Iris pigment epithelial cell (primary cell): ENCODE measurements at regions not wholly inside any gene's neighbourhood (a gene's known extent, or its start where the extent isn't known, plus 50 kb on each side); places are given as distances from the start of the nearest gene placed in this dataset.
A peak's percentile ranks its signal among the peaks of the same experiment; 100 is the strongest.

Experiments
- DNase-seq: peaks from one replicate; pipeline ENCODE4 v3.0.0-alpha.2; 2011; ENCODE audit warnings: low read depth

DNA sequence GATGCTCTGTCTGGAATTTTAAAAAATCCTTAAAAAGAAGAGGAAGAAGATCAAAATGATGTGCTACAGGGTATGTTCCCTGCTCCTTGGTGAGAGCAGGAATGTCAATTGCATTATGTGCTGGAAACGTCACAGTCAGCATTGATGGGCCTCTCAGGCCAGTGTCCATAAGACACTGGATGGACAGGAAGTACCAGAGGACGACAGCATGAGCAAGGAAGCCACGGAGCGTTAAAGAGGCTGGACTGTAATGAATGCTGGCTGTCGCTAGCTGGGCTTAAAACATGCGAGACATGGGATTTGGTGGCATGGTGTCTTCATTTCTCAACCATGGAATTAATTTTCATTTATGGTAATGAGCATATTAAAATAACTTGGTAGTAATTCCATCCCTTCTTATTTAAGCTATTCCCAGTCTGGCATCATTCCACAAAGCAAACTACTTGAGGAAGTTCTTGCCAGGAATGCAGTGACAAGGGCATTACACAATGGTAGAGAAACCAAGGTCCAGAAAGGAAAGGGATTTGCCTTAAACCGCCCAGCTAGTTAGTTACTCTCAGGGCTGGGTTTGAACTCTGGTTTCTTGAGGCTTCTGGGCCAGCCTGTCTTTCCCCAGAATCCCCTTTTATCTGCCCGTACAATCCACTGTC is 166.6 kb upstream of the SOX4 start:
- peak; percentile 17 for DNase-seq

DNA sequence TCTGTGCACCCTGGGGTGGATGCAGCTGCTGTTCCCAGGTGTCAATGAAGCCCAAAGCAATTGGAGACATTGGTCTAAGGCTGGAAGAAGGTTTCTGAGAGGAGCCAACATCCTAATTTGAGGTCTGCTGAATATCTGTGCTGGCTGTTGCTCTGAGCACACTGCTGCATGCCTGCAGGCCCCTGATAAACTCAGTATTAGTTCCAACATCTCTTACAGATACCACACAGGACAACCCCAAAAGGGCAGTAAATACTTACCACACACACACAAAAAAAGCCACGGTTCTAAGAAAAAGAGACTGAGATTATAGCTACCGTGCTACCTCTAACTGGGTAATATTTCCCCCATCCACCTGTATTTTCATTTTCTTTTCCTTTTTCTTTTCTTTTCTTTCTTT is 164.3 kb upstream of the SOX4 start:
- no peak for DNase-seq

DNA sequence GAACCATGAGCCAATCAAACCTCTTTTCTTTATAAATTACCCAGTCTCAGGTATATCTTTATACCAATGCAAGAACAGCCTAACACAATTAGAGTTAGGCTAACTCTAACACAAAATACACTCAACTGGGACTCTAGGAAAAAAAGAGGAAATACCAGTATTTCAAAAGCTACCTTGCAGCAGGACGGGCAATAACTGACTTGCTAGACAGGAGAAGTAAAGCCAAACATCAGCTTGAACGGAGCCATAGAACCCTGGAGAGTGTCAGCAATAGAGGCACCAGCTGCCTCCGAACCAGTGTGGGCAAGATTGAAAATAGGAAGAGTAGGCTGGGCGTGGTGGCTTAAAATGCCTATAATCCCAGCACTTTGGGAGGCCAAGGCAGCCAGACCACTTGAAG is 162.0 kb upstream of the SOX4 start:
- no peak for DNase-seq

DNA sequence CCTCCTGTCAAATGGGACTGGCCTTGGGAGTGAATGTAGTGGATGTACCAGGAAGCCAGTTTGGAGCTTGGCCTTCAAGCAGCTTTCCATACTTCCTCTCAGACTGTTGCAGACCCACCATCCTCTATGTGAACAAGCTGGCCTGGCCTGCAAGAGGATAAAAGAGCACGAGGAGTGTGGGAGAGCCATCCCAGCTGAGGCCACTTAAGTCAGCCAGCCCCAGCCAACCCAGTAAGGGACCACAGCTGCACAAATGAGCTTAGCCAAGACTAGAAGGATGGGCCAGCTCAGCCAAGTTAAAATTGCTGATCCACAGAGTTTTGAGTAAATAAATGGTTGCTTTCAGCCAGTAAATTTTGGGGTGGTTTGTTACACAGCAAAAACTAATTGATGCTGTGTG is 156.9 kb upstream of the SOX4 start:
- no peak for DNase-seq

DNA sequence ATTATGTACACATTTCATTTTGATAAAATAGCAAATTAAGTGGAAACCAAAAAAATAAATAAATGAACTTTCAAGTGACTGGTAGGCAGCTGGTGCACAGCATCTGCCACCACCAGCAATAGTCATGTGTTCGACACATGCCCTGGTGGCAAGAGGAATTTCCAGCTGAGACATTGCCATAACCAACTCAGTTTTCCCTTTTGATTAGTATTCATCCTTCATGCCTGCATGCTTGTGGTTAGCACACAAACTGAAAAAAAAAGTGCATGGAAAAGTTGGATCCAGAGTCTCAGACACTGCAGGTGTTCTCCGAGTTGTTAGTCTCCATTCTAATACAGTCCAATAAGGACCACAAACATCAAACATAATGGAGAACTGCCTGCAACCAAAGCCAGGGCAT is 156.0 kb upstream of the SOX4 start:
- DNase-seq = no peak

DNA sequence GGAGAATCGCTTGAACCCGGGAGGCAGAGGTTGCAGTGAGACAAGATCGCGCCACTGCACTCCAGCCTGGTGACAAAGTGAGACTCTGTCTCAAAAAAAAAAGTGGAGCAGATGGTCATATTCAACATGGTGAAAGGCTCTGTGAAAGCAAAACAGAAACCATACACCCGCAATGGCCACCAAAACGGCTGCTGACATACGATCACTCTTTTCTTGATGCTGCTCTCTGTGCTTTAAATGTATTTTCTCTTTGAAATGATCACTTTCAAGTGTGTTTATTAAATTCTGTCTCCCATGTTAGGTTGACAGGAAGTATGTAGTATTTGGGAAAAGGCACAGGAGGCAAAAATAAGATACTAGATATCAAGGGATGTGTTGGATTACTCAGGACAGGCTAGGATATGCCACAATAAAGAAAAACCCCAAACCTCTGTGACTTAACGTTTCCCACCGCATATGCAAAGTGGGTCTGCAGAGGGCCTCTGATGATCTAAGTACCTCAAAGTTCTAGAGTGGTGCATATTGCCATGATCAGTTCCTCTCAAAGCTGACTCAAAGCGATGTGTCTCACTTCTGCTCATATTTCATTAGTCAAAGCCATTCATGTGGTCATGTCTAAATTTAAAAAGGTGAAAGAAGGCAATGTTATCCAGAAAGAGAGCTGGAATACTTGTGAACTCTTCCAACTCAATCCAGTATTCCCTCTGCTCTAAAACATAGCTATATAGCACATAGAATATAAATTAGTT is 155.1 kb upstream of the SOX4 start:
- DNase-seq = peak; percentile 14

DNA sequence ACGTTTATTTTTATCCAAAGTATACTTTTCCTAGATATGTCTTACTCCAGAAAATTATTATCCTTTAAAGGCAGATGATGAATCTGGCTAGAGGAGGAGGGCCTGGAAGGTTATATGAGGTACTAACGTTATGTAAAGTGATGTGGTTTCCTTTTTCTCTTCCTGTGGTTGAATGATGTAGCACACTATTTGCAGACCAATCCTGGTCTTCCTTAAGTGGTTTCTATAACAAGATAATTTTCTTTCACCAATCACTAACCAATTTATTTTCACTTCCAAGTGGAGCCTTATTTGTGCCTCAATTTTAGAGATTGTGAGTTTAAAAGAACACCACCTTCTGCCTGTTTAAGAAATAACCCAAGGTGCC is 154.6 kb upstream of the SOX4 start:
- peak; percentile 40 for DNase-seq

DNA sequence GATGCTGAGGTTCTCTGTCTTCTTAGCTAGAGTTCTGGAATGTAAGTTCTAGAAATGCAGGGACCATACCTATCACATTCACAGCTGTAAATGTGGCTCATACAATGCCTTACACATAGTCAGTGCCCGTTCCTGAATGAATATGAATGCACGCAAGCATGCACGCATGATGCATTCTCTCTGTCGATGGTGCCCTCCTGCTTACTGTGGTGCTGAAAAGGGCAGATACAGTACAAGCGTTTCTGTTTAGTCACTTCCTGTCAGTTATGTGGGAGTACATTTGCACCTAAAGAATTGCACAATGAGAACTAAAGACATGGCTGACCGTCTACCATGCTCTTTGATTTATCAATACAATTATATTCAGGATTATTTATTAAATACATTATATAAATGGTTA is 152.2 kb upstream of the SOX4 start:
- DNase-seq = peak; percentile 86

DNA sequence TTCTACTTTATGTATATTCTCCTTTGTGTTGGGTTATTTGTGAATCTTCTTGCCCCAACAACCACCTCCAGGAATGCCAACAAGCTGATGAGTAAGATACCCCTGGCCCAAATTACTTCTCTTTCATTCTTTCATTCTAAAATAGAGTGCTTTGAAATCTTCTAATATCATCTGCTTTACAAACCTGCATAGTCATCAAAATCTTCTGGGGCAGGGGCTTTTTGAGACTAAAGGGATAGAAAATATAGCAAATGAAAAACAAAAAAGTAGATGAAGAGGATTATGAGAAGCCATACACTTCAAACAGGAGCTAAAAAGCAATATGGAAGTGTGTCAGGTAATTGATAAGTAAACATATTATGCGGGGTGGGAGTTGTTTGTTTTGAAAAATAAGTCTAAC is 150.7 kb upstream of the SOX4 start:
- DNase-seq = no peak

DNA sequence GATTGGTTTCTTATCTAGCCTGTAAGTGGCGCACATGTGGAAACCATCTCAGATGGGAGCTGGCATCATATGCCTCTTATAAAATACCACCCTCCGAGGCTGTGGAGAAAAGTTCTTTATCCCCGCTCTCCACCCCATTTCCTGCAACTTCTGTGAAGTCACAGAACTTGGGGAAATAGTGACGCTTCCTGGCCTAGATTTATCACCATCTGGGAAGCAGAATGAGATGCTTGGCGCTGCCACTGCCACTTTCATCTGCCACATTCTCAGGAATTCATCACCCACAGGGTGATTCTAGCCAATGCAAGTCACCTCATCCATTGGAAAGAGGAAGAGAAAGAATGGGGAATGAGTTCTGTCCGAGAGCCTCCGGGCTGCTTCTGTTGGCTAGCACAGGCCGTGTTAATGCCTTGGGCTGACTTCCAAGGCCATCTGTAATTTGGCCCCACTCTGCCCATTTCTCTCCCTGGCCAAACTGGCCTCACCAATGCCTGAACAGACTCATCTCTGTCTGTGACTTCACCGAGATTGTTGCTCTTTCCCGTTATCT is 148.8 kb upstream of the SOX4 start:
- no peak for DNase-seq

DNA sequence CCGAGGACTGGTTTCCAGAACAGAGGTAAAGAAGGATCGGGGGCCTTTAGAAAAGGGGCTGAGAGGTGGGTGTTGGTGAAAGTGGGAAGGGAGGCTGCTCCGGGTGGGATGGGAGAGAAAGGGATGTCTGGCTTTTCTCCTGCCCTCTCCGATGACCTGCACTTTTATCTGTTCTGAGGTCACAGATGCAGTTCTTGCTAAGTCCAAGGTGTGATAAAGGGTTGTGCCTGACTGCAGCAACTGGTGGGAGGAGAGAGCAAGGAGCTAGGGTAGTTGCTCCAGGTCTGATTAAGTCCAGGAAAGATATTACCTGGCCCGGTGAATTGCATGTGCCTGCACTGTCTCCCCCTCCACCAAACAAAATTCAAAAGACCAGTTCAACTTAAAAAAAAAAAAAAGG is 145.6 kb upstream of the SOX4 start:
- no peak for DNase-seq

DNA sequence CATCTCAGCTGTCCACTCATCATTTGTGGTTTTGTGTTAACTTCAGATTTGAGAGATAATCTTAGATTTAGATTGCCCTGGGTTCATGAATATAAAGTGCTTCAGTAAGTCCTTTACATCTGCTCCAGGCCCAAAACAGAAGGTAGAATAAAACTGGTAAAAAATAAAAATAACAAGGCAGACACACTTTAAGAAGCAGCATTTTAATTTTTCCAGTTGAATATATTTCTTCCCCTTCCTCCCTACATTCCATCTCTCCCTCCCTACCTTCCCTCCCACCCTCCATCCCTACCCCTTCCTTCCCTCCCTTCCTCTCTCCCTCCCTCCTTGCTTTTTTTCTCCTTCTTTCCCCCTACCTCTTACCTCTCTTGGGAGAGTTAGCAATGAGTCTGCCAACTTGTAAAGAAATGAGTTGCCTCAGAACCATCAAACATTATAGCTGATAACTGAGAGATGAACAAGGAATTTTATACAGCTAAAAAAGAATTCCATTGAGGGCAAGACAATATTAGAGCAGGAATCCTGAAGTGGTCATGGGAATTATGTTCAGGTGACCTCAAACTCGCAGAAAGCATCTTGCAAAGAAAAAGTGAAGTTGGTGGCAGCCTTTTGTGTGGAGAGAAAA is 145.0 kb upstream of the SOX4 start:
- no peak for DNase-seq

DNA sequence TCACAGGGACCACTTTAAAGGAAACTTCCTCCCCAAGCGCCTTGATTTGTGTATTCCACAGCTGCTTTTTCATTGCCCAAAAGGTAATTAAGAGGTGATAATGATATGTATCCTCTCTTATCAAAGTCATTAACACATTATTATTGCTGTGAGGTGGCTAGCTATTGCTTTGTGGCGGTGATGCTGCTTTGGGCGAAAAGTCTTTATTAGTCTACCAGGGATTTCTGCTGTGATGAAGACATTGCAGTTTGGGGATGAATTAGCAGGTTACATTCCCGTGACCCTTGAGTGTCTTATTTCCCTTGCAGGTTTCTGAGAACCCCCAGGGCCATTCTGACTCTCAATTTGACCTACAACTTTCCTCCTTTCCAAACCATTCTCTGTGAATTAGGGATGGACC is 143.4 kb upstream of the SOX4 start:
- no peak for DNase-seq

DNA sequence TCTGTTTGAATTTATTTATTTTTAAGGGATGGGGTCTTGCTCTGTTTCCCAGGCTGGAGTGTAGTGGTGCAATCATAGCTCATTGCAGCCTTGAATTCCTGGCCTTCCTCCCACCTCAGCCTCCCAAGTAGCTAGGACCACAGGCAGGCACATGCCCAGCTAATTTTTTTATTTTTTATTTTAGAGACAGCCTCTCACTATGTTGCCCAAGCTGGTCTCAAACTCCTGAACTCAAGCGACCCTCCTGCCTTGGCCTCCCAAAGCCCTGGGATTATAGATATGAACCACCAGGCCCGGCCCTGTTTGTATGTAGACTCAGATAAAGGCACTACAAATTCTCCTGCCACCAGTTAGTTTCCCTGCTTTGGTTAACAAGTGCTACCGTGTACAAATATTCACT is 142.9 kb upstream of the SOX4 start:
- DNase-seq = no peak

DNA sequence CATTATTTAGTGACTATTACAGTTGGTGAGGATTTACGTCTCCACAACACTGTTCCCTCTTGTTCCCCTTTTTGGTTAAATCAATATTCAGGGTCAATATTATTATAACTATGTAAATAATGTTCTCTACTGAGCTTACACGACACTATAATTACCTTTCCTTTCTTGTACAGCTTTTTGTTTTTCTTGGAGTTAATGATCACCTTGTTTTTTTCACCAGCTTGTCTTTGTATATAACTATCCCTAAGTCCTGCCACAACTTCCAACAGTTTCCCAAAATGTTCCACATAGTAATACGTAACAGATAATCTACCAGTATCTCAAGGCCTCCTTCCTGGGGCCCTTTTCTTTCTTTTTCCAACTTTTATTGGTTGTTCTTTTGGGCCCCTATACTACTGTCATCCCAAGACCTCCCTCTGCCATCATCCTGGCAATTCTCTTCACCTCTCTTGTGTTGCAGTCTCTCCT is 142.0 kb upstream of the SOX4 start:
- no peak for DNase-seq

DNA sequence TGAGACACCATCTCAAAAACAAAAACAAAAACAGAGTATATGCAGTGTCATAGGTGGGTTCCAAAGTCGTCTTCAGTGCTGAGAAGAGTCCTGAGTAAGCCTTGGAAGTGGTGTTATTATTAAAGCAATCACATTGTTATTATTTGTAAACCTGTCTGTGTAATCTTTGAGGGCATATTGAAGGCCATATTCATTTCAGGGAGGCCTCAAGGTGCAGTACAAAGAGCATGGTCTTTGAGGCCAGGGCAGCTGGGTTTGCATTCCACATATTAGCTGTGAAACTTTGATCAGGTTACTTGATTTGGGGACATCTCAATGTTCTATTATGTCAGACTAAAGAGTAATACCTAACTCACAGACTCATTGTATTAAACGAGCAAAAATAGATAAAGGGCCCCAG is 139.3 kb upstream of the SOX4 start:
- DNase-seq = no peak

DNA sequence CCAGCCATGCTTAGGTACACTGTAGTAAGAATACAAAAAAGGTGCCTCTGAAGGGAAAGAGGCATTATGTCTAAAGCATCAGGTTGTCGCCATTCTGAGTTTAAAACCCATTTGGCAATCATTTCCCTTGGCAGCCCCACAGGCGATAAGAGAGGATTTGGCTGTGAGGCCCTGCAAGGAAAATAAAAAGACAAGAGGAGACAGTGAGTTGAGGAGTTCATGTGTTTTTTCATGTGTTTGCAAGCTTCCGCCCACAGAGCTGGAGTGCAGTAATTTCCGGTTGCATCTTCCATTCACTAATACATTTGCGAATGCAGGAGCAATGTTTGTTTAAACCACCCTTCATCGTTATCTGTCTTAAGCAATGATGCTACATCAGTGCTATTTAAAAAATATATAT is 138.5 kb upstream of the SOX4 start:
- peak; percentile 79 for DNase-seq

DNA sequence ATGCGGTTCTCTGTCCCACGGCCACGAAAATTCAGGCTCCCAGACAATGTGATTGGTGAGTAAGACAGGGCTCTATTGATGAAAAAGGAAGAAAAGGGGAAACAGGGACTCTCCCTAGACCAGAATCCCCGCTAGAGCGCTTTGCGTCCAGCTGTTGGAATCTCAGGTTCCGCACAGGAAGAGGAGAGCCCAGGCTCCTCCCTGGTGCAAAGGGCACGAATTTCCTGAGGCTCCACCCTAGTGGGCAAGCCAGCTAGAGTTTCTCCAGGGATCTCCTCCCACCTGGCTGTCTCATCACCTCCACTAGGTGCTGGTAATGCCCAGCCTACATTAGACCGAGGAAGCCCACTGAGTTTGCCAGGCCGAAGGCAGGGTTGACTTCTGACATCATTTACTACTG is 135.9 kb upstream of the SOX4 start:
- DNase-seq = no peak

DNA sequence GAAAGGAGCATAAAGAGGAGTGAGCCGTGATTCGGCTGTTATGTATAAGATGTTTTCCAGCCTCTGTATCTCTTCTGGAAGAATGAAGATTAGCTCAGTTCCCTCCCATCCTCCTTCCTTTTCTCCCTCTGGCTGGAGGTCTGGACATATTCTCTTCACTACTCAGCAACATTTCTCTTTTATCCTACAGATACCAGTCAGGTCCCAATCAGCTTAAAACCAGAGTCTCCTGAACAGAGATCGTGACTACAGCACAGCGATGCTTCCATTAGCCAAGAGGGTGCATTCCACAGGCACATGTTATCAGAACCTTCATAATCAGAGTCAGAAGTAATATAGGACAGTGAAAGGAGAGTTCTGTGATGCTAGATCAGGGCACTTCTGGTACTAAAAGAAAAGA is 133.9 kb upstream of the SOX4 start:
- DNase-seq = no peak

DNA sequence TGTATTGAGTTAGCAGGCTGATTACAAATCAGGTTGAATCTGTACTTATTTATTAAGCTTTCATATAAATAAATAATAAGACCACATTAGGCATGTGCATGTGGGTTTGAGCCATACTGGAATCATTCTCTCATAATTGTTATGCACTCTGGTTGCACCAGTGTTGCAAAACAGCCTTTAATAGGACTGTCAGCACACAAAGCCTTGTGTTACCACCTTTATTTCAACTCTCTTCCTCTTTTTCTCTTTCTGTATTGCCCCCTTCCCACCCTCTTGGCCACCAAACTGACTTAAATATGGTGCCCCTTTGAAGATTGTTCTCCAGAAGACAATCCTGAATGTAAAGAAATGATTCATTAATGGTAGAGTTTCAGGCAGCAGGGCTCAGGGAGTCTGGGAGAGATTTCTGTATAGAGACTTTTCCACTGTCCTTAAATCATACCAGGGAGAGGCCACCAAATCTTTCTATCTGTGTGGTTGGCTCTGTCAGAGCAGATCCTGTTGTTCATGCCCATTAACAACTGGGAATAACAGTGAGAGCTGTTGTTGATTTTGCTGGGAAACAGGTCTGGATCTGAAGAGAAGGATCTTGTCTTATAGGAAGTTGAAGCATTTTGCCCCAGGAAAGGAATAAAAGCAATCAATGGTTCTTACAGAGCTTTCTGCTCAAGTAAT is 131.6 kb upstream of the SOX4 start:
- no peak for DNase-seq

DNA sequence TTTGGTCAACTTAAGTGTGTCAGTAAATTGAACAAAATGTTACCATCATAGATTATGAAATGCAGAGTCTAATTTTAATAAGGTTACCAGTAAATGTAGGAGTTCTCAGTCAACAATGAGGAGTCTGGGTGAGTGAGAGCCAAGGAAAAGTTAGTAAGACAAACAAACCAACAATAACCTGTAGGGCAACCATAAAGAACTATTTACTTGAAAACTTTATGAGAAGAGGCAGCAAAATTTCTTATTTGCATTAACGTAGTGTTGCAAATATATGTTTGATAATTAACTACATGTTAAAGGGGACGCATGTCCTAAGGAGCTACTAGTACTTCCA is 131.1 kb upstream of the SOX4 start:
- no peak for DNase-seq

DNA sequence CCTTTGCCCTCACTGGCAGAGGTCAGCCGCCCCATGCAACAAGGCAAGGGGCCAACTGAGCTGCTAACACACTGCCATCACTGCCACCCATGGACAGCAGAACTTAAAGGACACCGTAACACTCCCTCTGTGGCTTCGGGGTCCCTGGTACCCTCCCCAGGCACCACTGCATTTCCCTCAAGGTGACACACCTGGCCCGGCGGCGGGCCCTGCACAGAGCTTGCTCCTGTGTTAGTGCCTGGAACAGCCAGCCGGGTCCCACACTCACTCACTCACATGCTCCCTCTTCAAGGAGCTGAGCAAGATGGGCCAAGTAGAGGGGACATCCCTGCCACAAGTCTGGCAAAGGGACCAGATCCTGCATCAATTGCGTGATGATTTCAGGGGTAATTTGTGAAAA is 126.5 kb upstream of the SOX4 start:
- no peak for DNase-seq

DNA sequence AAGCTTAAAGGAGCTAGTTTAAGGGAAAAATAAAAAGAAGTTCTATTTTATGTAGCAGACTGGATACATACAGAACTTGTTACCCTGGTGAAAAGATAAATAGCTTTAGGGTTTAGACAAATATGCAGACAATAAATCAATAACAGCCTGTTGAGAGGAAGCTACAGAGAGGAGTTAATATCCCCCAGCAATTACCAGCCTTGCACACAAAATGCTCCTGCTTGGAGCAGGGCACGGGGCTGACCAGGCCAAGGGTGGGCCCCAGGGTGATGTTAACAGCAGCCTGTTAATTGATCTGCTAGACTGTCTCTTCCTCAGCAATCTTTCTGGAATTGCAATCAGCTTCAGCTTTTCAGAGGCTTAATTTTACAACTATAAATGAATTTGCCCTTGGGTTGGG is 125.1 kb upstream of the SOX4 start:
- DNase-seq = no peak
